ENCODE measurements at regions not wholly inside any gene's neighbourhood (a gene's known extent, or its start where the extent isn't known, plus 50 kb on each side); places are given as distances from the start of the nearest gene placed in this dataset.
A peak's percentile ranks its signal among the peaks of the same experiment; 100 is the strongest.

DNA sequence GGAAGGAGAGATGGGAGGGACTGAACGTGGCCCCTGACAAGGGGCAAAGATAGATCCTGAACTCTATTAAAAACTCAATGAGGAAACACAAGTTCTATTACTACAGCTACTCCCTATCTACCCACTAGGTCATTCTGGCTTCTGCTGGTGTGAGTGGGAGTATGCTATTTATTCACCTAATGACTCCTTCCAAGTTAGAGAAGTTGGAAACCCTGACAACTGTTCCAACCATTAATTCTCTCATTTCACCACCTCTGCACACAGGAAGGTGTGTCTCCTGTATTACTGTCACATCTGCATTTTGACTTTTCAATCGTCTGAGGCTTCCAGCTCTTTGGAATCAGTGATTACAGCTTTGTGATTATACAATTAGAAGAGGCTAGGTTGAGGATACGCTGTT lies 169.4 kb upstream of the ADO start:
- TF ChIP-seq, protein P1, sequence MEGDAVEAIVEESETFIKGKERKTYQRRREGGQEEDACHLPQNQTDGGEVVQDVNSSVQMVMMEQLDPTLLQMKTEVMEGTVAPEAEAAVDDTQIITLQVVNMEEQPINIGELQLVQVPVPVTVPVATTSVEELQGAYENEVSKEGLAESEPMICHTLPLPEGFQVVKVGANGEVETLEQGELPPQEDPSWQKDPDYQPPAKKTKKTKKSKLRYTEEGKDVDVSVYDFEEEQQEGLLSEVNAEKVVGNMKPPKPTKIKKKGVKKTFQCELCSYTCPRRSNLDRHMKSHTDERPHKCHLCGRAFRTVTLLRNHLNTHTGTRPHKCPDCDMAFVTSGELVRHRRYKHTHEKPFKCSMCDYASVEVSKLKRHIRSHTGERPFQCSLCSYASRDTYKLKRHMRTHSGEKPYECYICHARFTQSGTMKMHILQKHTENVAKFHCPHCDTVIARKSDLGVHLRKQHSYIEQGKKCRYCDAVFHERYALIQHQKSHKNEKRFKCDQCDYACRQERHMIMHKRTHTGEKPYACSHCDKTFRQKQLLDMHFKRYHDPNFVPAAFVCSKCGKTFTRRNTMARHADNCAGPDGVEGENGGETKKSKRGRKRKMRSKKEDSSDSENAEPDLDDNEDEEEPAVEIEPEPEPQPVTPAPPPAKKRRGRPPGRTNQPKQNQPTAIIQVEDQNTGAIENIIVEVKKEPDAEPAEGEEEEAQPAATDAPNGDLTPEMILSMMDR (IDR thresholded peaks at IDR 0.05) = no peak
- no peak for TF ChIP-seq POLR2A (IDR thresholded peaks at IDR 0.05)
- Histone ChIP-seq H3K27ac (no peak overlapping the region), H3K9me3 (no peaks in the 10 kb centered on the region), H3K4me1 (peaks cover 0 to 13% (median 1%) of the 10 kb centered on the region in 4 donors), H3K4me3 (no peak overlapping the region), H3K36me3 (no peaks in the 10 kb centered on the region), H3K27me3 (no peaks in the 10 kb centered on the region)
- no peak for DNase-seq

DNA sequence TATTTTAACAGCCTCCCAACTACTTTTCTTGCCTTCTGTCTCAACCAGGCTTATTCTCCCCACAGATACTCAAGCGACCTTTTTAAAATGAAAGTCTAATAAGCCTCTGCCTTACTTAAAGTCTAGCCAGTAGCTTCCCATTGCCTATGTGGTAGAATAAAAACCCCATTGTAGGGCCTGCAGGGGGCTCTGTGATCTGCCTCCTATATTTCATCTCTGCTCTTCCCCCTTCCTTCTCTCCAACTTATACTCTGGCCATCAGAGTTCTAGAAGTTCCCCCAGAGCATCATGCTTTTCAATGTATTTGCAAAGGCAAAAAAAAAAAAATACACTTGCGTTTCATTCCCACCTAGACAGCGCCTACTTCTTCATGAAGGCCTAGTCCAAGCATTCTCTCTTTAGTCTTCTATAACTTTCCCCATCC lies 167.7 kb upstream of the ADO start:
- TF ChIP-seq, protein P1 (IDR thresholded peaks at IDR 0.05) = no peak
- TF ChIP-seq POLR2A (IDR thresholded peaks at IDR 0.05) = no peak
- no peaks in the 10 kb centered on the region for H3K36me3 ChIP-seq
- peak overlapping the region; percentile 65 to 80 (median 80) for H3K27ac ChIP-seq
- peaks cover 0 to 13% (median 1%) of the 10 kb centered on the region in 4 donors for H3K4me1 ChIP-seq
- no peaks in the 10 kb centered on the region for H3K9me3 ChIP-seq
- H3K27me3 ChIP-seq = no peaks in the 10 kb centered on the region
- no peak for DNase-seq
- no peak overlapping the region for H3K4me3 ChIP-seq

DNA sequence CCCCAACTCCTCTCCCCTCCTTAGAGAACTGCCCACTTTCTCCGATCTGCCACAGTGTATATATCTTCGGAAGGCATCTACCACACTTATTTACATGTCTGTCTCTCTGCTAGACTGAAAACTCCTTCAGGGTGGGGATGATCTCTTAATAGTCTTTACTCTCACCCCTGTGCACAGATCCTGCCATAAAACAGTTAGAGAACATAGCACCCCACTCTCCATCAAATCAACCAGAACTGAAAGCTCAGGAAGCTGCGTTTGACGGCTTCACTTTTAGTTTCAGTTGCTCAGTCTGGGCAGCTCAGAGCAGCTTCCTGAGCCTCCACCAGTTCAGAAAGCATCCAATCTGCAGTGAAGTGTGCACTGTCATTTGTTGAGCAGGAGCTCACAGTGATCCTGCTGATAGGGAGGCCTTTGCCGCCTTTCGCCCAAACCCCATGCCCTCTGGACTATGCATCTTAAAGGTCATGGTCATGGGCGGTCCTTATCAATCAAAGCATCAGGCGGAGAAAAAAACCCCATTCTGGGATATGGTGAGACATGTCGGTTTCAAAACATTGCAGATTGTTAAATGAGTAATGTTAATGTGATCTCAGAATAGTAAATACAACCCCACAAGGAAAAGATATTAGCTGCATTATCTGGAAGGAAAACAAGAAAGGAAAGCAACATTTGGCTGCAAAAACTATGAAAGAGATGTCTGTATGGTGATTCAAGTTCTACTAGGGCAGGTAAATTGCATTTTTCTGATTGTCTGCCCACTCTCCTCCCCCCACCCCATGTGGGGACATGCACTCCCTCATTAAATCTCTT lies 167.1 kb upstream of the ADO start:
- H3K27me3 ChIP-seq = no peaks in the 10 kb centered on the region
- no peaks in the 10 kb centered on the region for H3K9me3 ChIP-seq
- DNase-seq = peak in 2 of 3 donors; percentile 67 to 79
- H3K4me1 ChIP-seq = peaks cover 0 to 11% (median 1%) of the 10 kb centered on the region in 4 donors
- H3K36me3 ChIP-seq = no peaks in the 10 kb centered on the region
- TF ChIP-seq, protein P1 (IDR thresholded peaks at IDR 0.05) = no peak
- peak in 1 of 2 donors; percentile 21 for TF ChIP-seq POLR2A (IDR thresholded peaks at IDR 0.05)
- H3K27ac ChIP-seq = peak overlapping the region; percentile 65 to 80 (median 80)
- H3K4me3 ChIP-seq = peak overlapping the region in 1 of 4 donors; percentile 10

DNA sequence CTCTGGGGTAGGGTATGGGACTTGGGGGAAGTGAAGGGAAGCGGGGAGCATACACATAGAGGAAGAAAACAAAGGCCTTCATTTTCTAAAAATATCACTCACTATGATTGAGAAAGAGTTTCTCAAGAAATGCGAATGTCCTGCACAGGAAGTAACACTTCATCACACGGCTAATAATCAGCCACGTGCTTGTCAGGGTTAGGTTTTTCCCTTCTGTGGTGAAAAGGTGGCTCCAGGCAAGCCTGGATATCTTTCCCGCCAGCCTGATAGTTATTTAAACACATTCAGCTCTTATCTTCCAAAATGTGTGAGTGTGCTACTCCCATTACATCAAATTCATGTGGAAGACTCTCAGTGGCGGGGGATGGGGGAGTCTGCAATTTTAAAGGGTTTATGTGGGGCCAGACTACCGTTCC lies 166.4 kb upstream of the ADO start:
- peak in 1 of 3 donors; percentile 38 for DNase-seq
- H3K36me3 ChIP-seq = no peaks in the 10 kb centered on the region
- peak overlapping the region; percentile 65 to 80 (median 80) for H3K27ac ChIP-seq
- H3K9me3 ChIP-seq = no peaks in the 10 kb centered on the region
- no peak overlapping the region for H3K4me3 ChIP-seq
- H3K27me3 ChIP-seq = no peaks in the 10 kb centered on the region
- TF ChIP-seq POLR2A (IDR thresholded peaks at IDR 0.05) = no peak
- TF ChIP-seq, protein P1 (IDR thresholded peaks at IDR 0.05) = no peak
- peaks cover 0 to 7% (median 1%) of the 10 kb centered on the region in 4 donors for H3K4me1 ChIP-seq

DNA sequence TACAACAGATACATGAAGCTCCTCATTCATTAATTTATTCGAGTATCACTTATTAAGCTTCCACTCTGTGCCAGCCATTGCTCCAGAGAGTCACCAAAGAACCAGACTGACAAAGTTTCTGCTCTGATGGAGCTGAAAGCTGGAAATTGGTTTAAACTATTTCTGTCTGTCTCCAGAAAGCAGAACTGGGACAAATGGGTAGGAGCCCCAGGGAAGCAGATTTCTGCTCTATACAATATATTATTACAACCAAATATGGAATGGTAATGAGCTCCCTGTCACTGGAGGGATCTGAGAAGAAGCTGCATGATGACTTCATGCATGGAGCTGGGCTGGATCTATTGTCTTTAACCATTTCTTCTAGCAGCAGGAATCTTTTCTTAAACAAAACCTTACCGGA lies 165.4 kb upstream of the ADO start:
- Histone ChIP-seq H3K9me3 (no peaks in the 10 kb centered on the region), H3K4me1 (peaks cover 0 to 7% (median 1%) of the 10 kb centered on the region in 4 donors), H3K36me3 (no peaks in the 10 kb centered on the region), H3K27ac (peak overlapping the region in 1 of 4 donors; percentile 80), H3K27me3 (no peaks in the 10 kb centered on the region), H3K4me3 (no peak overlapping the region)
- no peak for DNase-seq
- no peak for TF ChIP-seq POLR2A (IDR thresholded peaks at IDR 0.05)
- TF ChIP-seq, protein P1 (IDR thresholded peaks at IDR 0.05) = no peak

Measured in Peyer's patch (tissue), 4 donors.